ENCODE measurements at regions not wholly inside any gene's neighbourhood (a gene's known extent, or its start where the extent isn't known, plus 50 kb on each side); places are given as distances from the start of the nearest gene placed in this dataset.

- Histone ChIP-seq H3K9me3 (ENCODE audit: control insufficient read depth in 1 of 2, low read length in 2 of 2) (no peaks in the 10 kb centered on the region), H3K36me3 (ENCODE audit: control insufficient read depth in 1 of 2, insufficient read depth in 2 of 2, low read length in 2 of 2) (no peaks in the 10 kb centered on the region), H3K4me1 (ENCODE audit: control insufficient read depth in 1 of 2, insufficient read depth in 2 of 2, low read length in 2 of 2) (no peaks in the 10 kb centered on the region), H3K9ac (ENCODE audit: low read depth in 1 of 2, low read length in 2 of 2) (no peak overlapping the region), H3K27me3 (ENCODE audit: control insufficient read depth in 1 of 2, insufficient read depth in 2 of 2, low read length in 2 of 2) (no peaks in the 10 kb centered on the region), H3K27ac (ENCODE audit: low read depth, low read length) (no peak overlapping the region), H3K4me3 (ENCODE audit: low read depth in 1 of 2, low read length in 2 of 2) (no peak overlapping the region)
Measured at GRCh38 chr5:14003936-14004335, 59.4 kb upstream of the DNAH5 start.

- no peaks in the 10 kb centered on the region for H3K4me1 ChIP-seq (ENCODE audit: control insufficient read depth in 1 of 2, insufficient read depth in 2 of 2, low read length in 2 of 2)
- no peaks in the 10 kb centered on the region for H3K27me3 ChIP-seq (ENCODE audit: control insufficient read depth in 1 of 2, insufficient read depth in 2 of 2, low read length in 2 of 2)
- no peak overlapping the region for H3K9ac ChIP-seq (ENCODE audit: low read depth in 1 of 2, low read length in 2 of 2)
- no peaks in the 10 kb centered on the region for H3K36me3 ChIP-seq (ENCODE audit: control insufficient read depth in 1 of 2, insufficient read depth in 2 of 2, low read length in 2 of 2)
- no peak overlapping the region for H3K27ac ChIP-seq (ENCODE audit: low read depth, low read length)
- no peak overlapping the region for H3K4me3 ChIP-seq (ENCODE audit: low read depth in 1 of 2, low read length in 2 of 2)
- H3K9me3 ChIP-seq (ENCODE audit: control insufficient read depth in 1 of 2, low read length in 2 of 2) = no peaks in the 10 kb centered on the region
Measured at GRCh38 chr5:14003513-14003912, 59.0 kb upstream of the DNAH5 start.

- no peaks in the 10 kb centered on the region for H3K4me1 ChIP-seq (ENCODE audit: control insufficient read depth in 1 of 2, insufficient read depth in 2 of 2, low read length in 2 of 2)
- H3K27me3 ChIP-seq (ENCODE audit: control insufficient read depth in 1 of 2, insufficient read depth in 2 of 2, low read length in 2 of 2) = no peaks in the 10 kb centered on the region
- H3K36me3 ChIP-seq (ENCODE audit: control insufficient read depth in 1 of 2, insufficient read depth in 2 of 2, low read length in 2 of 2) = no peaks in the 10 kb centered on the region
- no peak overlapping the region for H3K9ac ChIP-seq (ENCODE audit: low read depth in 1 of 2, low read length in 2 of 2)
- no peak overlapping the region for H3K27ac ChIP-seq (ENCODE audit: low read depth, low read length)
- H3K9me3 ChIP-seq (ENCODE audit: control insufficient read depth in 1 of 2, low read length in 2 of 2) = no peaks in the 10 kb centered on the region
- no peak overlapping the region for H3K4me3 ChIP-seq (ENCODE audit: low read depth in 1 of 2, low read length in 2 of 2)
Measured at GRCh38 chr5:13998254-13998653, 53.8 kb upstream of the DNAH5 start.

GRCh38 chr5:13997514-13997913 lies 53.0 kb upstream of the DNAH5 start:
- Histone ChIP-seq H3K36me3 (ENCODE audit: control insufficient read depth in 1 of 2, insufficient read depth in 2 of 2, low read length in 2 of 2) (no peaks in the 10 kb centered on the region), H3K27me3 (ENCODE audit: control insufficient read depth in 1 of 2, insufficient read depth in 2 of 2, low read length in 2 of 2) (no peaks in the 10 kb centered on the region), H3K4me3 (ENCODE audit: low read depth in 1 of 2, low read length in 2 of 2) (no peak overlapping the region), H3K4me1 (ENCODE audit: control insufficient read depth in 1 of 2, insufficient read depth in 2 of 2, low read length in 2 of 2) (no peaks in the 10 kb centered on the region), H3K27ac (ENCODE audit: low read depth, low read length) (no peak overlapping the region), H3K9ac (ENCODE audit: low read depth in 1 of 2, low read length in 2 of 2) (no peak overlapping the region), H3K9me3 (ENCODE audit: control insufficient read depth in 1 of 2, low read length in 2 of 2) (no peaks in the 10 kb centered on the region)

GRCh38 chr5:13994621-13995253 lies 50.2 kb upstream of the DNAH5 start:
- Histone ChIP-seq H3K36me3 (ENCODE audit: control insufficient read depth in 1 of 2, insufficient read depth in 2 of 2, low read length in 2 of 2) (no peaks in the 10 kb centered on the region), H3K4me3 (ENCODE audit: low read depth in 1 of 2, low read length in 2 of 2) (no peak overlapping the region), H3K27ac (ENCODE audit: low read depth, low read length) (no peak overlapping the region), H3K9me3 (ENCODE audit: control insufficient read depth in 1 of 2, low read length in 2 of 2) (no peaks in the 10 kb centered on the region), H3K9ac (ENCODE audit: low read depth in 1 of 2, low read length in 2 of 2) (no peak overlapping the region), H3K4me1 (ENCODE audit: control insufficient read depth in 1 of 2, insufficient read depth in 2 of 2, low read length in 2 of 2) (no peaks in the 10 kb centered on the region), H3K27me3 (ENCODE audit: control insufficient read depth in 1 of 2, insufficient read depth in 2 of 2, low read length in 2 of 2) (no peaks in the 10 kb centered on the region)

All from duodenal mucosa (tissue), 2 donors.